ENCODE measurements at regions not wholly inside any gene's neighbourhood (a gene's known extent, or its start where the extent isn't known, plus 50 kb on each side); places are given as distances from the start of the nearest gene placed in this dataset.

DNA sequence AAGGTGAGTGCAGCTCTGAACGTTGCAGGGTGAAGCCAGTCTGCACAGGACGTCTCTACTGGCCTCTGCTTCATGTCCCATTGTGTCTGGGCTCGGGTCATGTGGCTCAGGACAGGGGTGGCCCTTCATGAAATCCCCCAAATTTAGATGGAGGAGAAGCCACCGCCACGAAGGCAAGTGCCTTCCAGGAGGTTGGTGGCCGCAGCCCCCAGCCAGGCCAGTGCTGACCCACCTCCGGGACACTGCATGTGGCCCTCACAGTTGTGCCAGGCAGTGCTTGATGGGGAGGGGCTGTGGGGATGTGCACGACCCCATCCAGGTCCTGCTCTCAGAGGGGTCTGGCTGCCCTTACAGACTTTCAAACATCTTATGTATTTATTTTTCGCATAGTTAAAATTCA is 1311.1 kb downstream of the BRD1 start:
- Histone ChIP-seq H3K27ac (peak overlapping the region; percentile 71 to 96 (median 84)), H3K36me3 (no peaks in the 10 kb centered on the region)
- no peak for DNase-seq (ENCODE audit: low spot score in 2 of 2)

DNA sequence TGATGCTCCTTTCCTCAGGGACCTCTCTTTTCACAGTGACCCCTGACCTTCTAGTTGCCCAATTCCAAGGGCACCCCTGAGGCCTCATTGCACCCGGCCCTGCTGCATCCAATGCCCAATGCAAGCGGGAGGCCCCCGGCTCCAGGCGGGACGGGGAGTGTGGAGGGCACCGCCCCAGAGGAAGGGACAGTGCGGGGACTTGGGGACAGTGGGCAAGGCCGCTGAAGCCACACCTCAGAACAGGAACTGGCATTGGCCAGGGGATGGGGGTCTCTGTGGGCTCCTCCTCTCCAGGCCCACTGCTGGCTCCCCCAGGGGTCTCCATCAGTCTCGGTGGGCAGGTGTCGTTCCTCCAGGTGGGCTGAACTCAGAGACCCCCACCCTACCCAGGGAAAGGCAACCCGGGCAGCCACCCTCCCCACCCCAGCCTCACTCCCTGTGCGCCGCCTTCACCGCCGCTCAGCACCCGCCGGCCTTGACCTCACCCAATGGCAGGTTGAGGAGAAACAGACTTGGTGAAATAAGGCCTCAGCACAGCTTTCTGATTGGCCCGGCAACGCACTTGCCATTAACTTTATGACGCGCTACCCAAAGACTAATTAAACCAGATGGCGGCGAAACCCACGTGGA is 1312.0 kb downstream of the BRD1 start:
- Histone ChIP-seq H3K27ac (peak overlapping the region in 1 of 4 donors; percentile 95), H3K4me1 (peaks cover 0 to 63% (median 5%) of the 10 kb centered on the region in 4 donors), H3K4me3 (no peak overlapping the region), H3K27me3 (no peaks in the 10 kb centered on the region), H3K36me3 (no peaks in the 10 kb centered on the region), H3K9me3 (no peaks in the 10 kb centered on the region)
- no peak for TF ChIP-seq POLR2A (IDR thresholded peaks at IDR 0.05)
- TF ChIP-seq EP300 (IDR thresholded peaks at IDR 0.05) = no peak
- TF ChIP-seq, protein P1, sequence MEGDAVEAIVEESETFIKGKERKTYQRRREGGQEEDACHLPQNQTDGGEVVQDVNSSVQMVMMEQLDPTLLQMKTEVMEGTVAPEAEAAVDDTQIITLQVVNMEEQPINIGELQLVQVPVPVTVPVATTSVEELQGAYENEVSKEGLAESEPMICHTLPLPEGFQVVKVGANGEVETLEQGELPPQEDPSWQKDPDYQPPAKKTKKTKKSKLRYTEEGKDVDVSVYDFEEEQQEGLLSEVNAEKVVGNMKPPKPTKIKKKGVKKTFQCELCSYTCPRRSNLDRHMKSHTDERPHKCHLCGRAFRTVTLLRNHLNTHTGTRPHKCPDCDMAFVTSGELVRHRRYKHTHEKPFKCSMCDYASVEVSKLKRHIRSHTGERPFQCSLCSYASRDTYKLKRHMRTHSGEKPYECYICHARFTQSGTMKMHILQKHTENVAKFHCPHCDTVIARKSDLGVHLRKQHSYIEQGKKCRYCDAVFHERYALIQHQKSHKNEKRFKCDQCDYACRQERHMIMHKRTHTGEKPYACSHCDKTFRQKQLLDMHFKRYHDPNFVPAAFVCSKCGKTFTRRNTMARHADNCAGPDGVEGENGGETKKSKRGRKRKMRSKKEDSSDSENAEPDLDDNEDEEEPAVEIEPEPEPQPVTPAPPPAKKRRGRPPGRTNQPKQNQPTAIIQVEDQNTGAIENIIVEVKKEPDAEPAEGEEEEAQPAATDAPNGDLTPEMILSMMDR (IDR thresholded peaks at IDR 0.05) = no peak
- 89 to 93% methylated on average over 22 to 24 of the region's 24 CpGs for WGBS, 2 donors
- DNase-seq (ENCODE audit: low spot score in 2 of 2) = no peak

More for the DNA sequence above, 1311.1 kb downstream of the BRD1 start:
- Histone ChIP-seq H3K4me1 (peaks cover 0 to 72% (median 5%) of the 10 kb centered on the region in 4 donors), H3K27me3 (no peaks in the 10 kb centered on the region), H3K9me3 (no peaks in the 10 kb centered on the region), H3K4me3 (no peak overlapping the region)
- 69 to 74% methylated on average over 4 to 9 of the region's 9 CpGs for WGBS, 2 donors
- TF ChIP-seq, protein P1 (IDR thresholded peaks at IDR 0.05) = no peak
- TF ChIP-seq EP300 (IDR thresholded peaks at IDR 0.05) (no peak), POLR2A (IDR thresholded peaks at IDR 0.05) (no peak)

DNA sequence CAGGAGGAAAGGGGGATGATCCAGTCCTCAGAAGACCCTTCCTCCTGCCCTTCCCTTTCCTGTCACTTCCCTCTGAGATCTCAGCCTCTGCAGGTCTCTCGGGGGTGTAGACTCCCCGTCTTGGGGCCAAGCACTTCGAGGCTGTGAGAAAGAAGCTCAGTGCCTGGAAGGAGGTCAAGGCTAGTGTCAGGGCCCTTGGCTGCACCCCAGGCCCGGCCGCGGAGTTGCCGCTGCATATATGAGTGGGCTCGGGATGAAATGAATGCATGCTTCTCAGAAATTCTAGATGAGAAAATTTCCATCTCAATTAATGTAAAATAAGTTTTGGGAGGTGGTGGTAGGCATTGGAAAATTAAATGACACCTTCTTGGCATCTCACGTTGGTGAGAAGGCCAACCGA is 1313.7 kb downstream of the BRD1 start:
- no peaks in the 10 kb centered on the region for H3K36me3 ChIP-seq
- WGBS, 2 donors = 28 to 30% methylated on average over 10 of the region's 10 CpGs

DNA sequence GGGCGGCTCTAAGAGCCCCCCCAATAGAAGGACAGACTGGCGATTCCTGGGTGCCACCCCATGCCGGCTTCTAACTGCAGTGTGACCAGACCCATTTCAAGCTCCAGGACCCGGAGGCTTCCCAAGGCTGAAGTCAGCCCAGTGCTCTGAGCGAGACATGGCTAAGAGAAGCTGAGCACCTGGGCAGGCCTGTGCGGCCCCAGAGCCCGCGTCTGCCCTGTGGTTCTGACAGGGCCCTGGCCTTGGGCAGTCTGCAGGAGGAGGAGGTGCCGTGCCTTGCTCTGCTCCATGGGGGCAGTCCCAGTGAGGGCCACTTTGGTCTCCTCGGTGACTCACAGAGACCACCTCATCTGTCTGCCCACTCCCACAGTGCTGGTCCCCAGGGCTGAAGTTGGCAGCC is 1314.2 kb downstream of the BRD1 start:
- no peak overlapping the region for H3K4me3 ChIP-seq
- no peaks in the 10 kb centered on the region for H3K9me3 ChIP-seq
- DNase-seq (ENCODE audit: low spot score in 2 of 2) = no peak
- TF ChIP-seq EP300 (IDR thresholded peaks at IDR 0.05) = no peak
- no peak for TF ChIP-seq POLR2A (IDR thresholded peaks at IDR 0.05)
- TF ChIP-seq, protein P1 (IDR thresholded peaks at IDR 0.05) = no peak
- H3K27ac ChIP-seq = peak overlapping the region in 3 of 4 donors; percentile 32 to 81 (median 54)
- 79 to 91% methylated on average over 7 to 10 of the region's 10 CpGs for WGBS, 2 donors
- no peaks in the 10 kb centered on the region for H3K36me3 ChIP-seq
- H3K27me3 ChIP-seq = no peaks in the 10 kb centered on the region
- peaks cover 0 to 40% (median 5%) of the 10 kb centered on the region in 4 donors for H3K4me1 ChIP-seq

More for the DNA sequence above, 1313.7 kb downstream of the BRD1 start:
- Histone ChIP-seq H3K4me1 (peaks cover 0 to 45% (median 5%) of the 10 kb centered on the region in 4 donors), H3K27ac (peak overlapping the region in 3 of 4 donors; percentile 32 to 81 (median 54)), H3K4me3 (no peak overlapping the region), H3K9me3 (no peaks in the 10 kb centered on the region), H3K27me3 (no peaks in the 10 kb centered on the region)
- TF ChIP-seq, protein P1 (IDR thresholded peaks at IDR 0.05) = no peak
- no peak for TF ChIP-seq POLR2A (IDR thresholded peaks at IDR 0.05)
- TF ChIP-seq EP300 (IDR thresholded peaks at IDR 0.05) = no peak
- DNase-seq (ENCODE audit: low spot score in 2 of 2) = no peak

DNA sequence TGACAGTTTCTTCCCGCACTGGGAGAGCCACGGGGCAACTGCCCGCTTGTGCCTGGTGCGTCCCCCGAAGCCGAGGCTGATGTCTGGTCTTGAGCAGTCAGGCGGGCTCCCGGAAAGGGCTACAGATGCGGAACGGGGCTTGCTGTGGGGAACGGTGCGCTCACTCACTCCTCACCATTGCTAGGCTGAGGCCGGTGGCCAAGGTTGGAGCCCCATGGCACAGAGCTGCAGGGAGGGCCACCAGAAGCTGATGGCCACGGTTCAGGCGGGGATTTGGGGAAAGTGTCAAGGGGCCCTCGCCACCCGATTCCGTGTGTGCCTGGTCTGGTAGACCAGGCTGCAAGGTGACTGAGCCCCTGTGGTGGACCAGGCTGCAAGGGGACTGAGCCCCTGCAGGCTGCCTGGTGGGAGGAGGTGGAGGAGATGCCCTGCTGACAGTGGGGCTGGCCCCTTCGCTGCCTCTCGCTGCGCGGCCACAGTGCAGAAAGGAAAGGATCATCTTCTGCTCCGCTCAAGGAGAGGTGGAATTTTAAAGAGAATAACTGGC is 1315.8 kb downstream of the BRD1 start:
- Histone ChIP-seq H3K36me3 (no peaks in the 10 kb centered on the region), H3K9me3 (no peaks in the 10 kb centered on the region), H3K4me1 (peaks cover 0 to 27% (median 5%) of the 10 kb centered on the region in 4 donors), H3K27me3 (no peaks in the 10 kb centered on the region), H3K4me3 (no peak overlapping the region), H3K27ac (no peak overlapping the region)
- TF ChIP-seq, protein P1 (IDR thresholded peaks at IDR 0.05) = no peak
- TF ChIP-seq EP300 (IDR thresholded peaks at IDR 0.05) (no peak), POLR2A (IDR thresholded peaks at IDR 0.05) (no peak)
- no peak for DNase-seq (ENCODE audit: low spot score in 2 of 2)
- WGBS, 2 donors = 93 to 96% methylated on average over 16 to 23 of the region's 23 CpGs

Data from tibial nerve (tissue), 4 donors.